ENCODE measurements at regions not wholly inside any gene's neighbourhood (a gene's known extent, or its start where the extent isn't known, plus 50 kb on each side); places are given as distances from the start of the nearest gene placed in this dataset.

- H3K36me3 ChIP-seq (ENCODE audit: control insufficient read depth in 2 of 4, insufficient read depth in 4 of 4, low read length in 3 of 4) = no peaks in the 10 kb centered on the region
- no peak overlapping the region for H3K27ac ChIP-seq (ENCODE audit: low read depth, low read length)
- no peak overlapping the region for H2AK5ac ChIP-seq (ENCODE audit: low read depth, low read length)
- H4K91ac ChIP-seq (replicated peaks; ENCODE audit: insufficient read length, low read length) = no peak overlapping the region
- H2BK20ac ChIP-seq (ENCODE audit: low read length) = no peak overlapping the region
- H3K4me3 ChIP-seq (ENCODE audit: extremely low read depth in 1 of 4, insufficient read depth in 2 of 4, low read depth in 3 of 4, low read length in 4 of 4) = no peak overlapping the region
- H2BK15ac ChIP-seq (ENCODE audit: low read length) = no peak overlapping the region
- peaks cover 9 to 20% of the 10 kb centered on the region in 2 experiments for H3K9me3 ChIP-seq (ENCODE audit: insufficient read depth in 2 of 2, low read depth in 1 of 2, low read length in 1 of 2)
- H4K20me1 ChIP-seq (replicated peaks in 1 of 2; ENCODE audit: control insufficient read depth in 1 of 2, insufficient read depth in 2 of 2, low read length in 2 of 2) = no peaks in the 10 kb centered on the region
- H4K5ac ChIP-seq (ENCODE audit: insufficient read length, low read depth, low read length) = no peak overlapping the region
- CTCF ChIA-PET (ENCODE audit: partially characterized antibody) = no interaction called here
- no peak overlapping the region for H3K9ac ChIP-seq (replicated peaks in 1 of 4; ENCODE audit: extremely low read depth in 1 of 4, low read depth in 3 of 4, low read length in 3 of 4)
- FAIRE-seq = no peak
- H3K4ac ChIP-seq (replicated peaks; ENCODE audit: insufficient read length, low read depth, low read length) = no peak overlapping the region
- H3K79me1 ChIP-seq (ENCODE audit: low read depth, low read length) = no peaks in the 10 kb centered on the region
- no peaks in the 10 kb centered on the region for H3K4me1 ChIP-seq (replicated peaks in 1 of 4; ENCODE audit: control insufficient read depth in 3 of 4, insufficient read depth in 4 of 4, low read length in 3 of 4)
- H3K27me3 ChIP-seq (replicated peaks in 1 of 4; ENCODE audit: control insufficient read depth in 3 of 4, extremely low read depth in 1 of 4, insufficient read depth in 3 of 4, low read length in 3 of 4) = no peaks in the 10 kb centered on the region
- no peak for TF ChIP-seq JUN (IDR thresholded peaks at IDR 0.05; ENCODE audit: low read depth, low read length)
- no peak overlapping the region for H2BK5ac ChIP-seq (ENCODE audit: low read depth, low read length)
- POLR2A ChIA-PET (ENCODE audit: partially characterized antibody) = no interaction called here
- no peak overlapping the region for H3K18ac ChIP-seq (ENCODE audit: extremely low read depth, low read length)
- WGBS, 2 experiments (ENCODE audit: extremely low coverage in 1 of 2, insufficient coverage in 1 of 2, insufficient read length in 1 of 2, insufficient replicate concordance in 2 of 2, low coverage in 1 of 2, low lambda C conversion rate in 2 of 2, missing lambda C conversion rate in 1 of 2) = 91% methylated on average over 2 of the region's 2 CpGs; no CpG with 5 or more reads in 1 of the 2 experiments
- no peak overlapping the region for H2AFZ ChIP-seq (ENCODE audit: low read length)
- H2BK120ac ChIP-seq (replicated peaks; ENCODE audit: low read depth, low read length) = no peak overlapping the region
- H3K4me2 ChIP-seq (ENCODE audit: insufficient read depth in 1 of 2, low read depth in 2 of 2, low read length in 2 of 2) = no peak overlapping the region
- H3K23me2 ChIP-seq (ENCODE audit: low read depth, low read length) = peaks cover 2% of the 10 kb centered on the region; the same call in 1 of the 2 replicates
- no peak overlapping the region for H4K8ac ChIP-seq (ENCODE audit: extremely low read depth, insufficient read depth, low read length)
- H3K14ac ChIP-seq (ENCODE audit: insufficient read length) = no peak overlapping the region
- no peak for DNase-seq (ENCODE audit: low read depth in 1 of 2, low spot score in 2 of 2)
- H3K79me2 ChIP-seq (ENCODE audit: control insufficient read depth in 1 of 2, insufficient read depth in 2 of 2, low read length in 2 of 2) = no peaks in the 10 kb centered on the region
- H2BK12ac ChIP-seq (ENCODE audit: low read depth, low read length) = no peak overlapping the region
- H3K23ac ChIP-seq (ENCODE audit: insufficient read length) = no peak overlapping the region
- no peak overlapping the region for H3K56ac ChIP-seq (replicated peaks; ENCODE audit: insufficient read length, low read depth, low read length)
These were observed 82.1 kb upstream of the PTH start for GRCh38 chr11:13577881-13578280.

All from H1 (cell line).